ENCODE measurements at regions not wholly inside any gene's neighbourhood (a gene's known extent, or its start where the extent isn't known, plus 50 kb on each side); places are given as distances from the start of the nearest gene placed in this dataset.
A peak's percentile ranks its signal among the peaks of the same experiment; 100 is the strongest.

- Mint-ChIP-seq H3K4me3 (no peak overlapping the region), H3K36me3 (ENCODE audit: low read depth) (no peaks in the 10 kb centered on the region), H3K27ac (no peak overlapping the region), H3K9me3 (no peaks in the 10 kb centered on the region), H3K4me1 (no peaks in the 10 kb centered on the region), H3K27me3 (ENCODE audit: insufficient read depth, low read depth, poor library complexity) (peaks cover 2% of the 10 kb centered on the region)
- no peaks in the 10 kb centered on the region for H3F3A ChIP-seq (replicated peaks; ENCODE audit: low read depth)
- H3K36me3 ChIP-seq (ENCODE audit: insufficient read depth) = no peaks in the 10 kb centered on the region
- no peak overlapping the region for H3K4me3 ChIP-seq
- TF ChIP-seq POLR2AphosphoS5 (IDR thresholded peaks at IDR 0.05; ENCODE audit: low read depth) (no peak), REST (IDR thresholded peaks at IDR 0.05; ENCODE audit: unreplicated experiment) (no peak), JUNB (IDR thresholded peaks at IDR 0.05; ENCODE audit: unreplicated experiment) (no peak), EZH2phosphoT487 (IDR thresholded peaks at IDR 0.05; ENCODE audit: unreplicated experiment) (no peak), ZNF462 (CRISPR knock-in tag; IDR thresholded peaks at IDR 0.05) (no peak), STAT1 (IDR thresholded peaks at IDR 0.05; ENCODE audit: unreplicated experiment) (no peak), ZNF331 (CRISPR knock-in tag; IDR thresholded peaks at IDR 0.05; ENCODE audit: low read depth) (no peak), CTCF (conservative IDR thresholded peaks at IDR 0.05; ENCODE audit: low read depth in 2 of 2) (no peak), ETS1 (IDR thresholded peaks at IDR 0.05) (no peak), EZH2 (IDR thresholded peaks at IDR 0.05; ENCODE audit: low read depth, unreplicated experiment) (no peak), NANOG (IDR thresholded peaks at IDR 0.05; ENCODE audit: borderline replicate concordance) (no peak), ZNF114 (CRISPR knock-in tag; IDR thresholded peaks at IDR 0.05) (no peak), CREB1 (CRISPR knock-in tag; IDR thresholded peaks at IDR 0.05; ENCODE audit: low read depth) (no peak)
- no peak overlapping the region for H3K4me2 ChIP-seq
- no peaks in the 10 kb centered on the region for H3K4me1 ChIP-seq (ENCODE audit: insufficient read depth)
- H2AFZ ChIP-seq = 0 out of 2 replicates have a peak overlapping the region, but pooled peaks have one; percentile 40
- no peak overlapping the region for H3K27ac ChIP-seq (ENCODE audit: low read depth)
- ATAC-seq = no peak
- H3K79me2 ChIP-seq (replicated peaks; ENCODE audit: insufficient read depth) = no peaks in the 10 kb centered on the region
- DNase-seq (ENCODE audit: low spot score) = no peak
- no peaks in the 10 kb centered on the region for H3K27me3 ChIP-seq (ENCODE audit: insufficient read depth)
- no peaks in the 10 kb centered on the region for H4K20me1 ChIP-seq (replicated peaks; ENCODE audit: insufficient read depth)
- H3K9me2 ChIP-seq (ENCODE audit: insufficient read depth) = no peaks in the 10 kb centered on the region
These were observed 434.3 kb downstream of the ETS1 start for GRCh38 chr11:128152796-128153696.

Measured in GM23338 (cell line).